HG03159 (cell line): ENCODE measurements at regions not wholly inside any gene's neighbourhood (a gene's known extent, or its start where the extent isn't known, plus 50 kb on each side); places are given as distances from the start of the nearest gene placed in this dataset.
"Not testable (repeated sequence)": the region's sequence is repeated elsewhere in the genome, so short reads cannot be mapped to it uniquely, and the experiment has no call there.

ENCODE experiments used
- ATAC-seq: cut with Tn5 transposase; IDR thresholded peaks from one replicate; pipeline ENCODE4 v1.9.1; 2021; ENCODE audit warnings: mild to moderate bottlenecking, moderate library complexity; ENCODE audit not compliant: unreplicated experiment

GRCh38 chr15:44848859-44849258 lies 107.6 kb upstream of the TERB2 start:
- not testable (repeated sequence) for ATAC-seq

- not testable (repeated sequence) for ATAC-seq
These were observed 106.6 kb upstream of the TERB2 start for GRCh38 chr15:44849701-44850403.

DNA sequence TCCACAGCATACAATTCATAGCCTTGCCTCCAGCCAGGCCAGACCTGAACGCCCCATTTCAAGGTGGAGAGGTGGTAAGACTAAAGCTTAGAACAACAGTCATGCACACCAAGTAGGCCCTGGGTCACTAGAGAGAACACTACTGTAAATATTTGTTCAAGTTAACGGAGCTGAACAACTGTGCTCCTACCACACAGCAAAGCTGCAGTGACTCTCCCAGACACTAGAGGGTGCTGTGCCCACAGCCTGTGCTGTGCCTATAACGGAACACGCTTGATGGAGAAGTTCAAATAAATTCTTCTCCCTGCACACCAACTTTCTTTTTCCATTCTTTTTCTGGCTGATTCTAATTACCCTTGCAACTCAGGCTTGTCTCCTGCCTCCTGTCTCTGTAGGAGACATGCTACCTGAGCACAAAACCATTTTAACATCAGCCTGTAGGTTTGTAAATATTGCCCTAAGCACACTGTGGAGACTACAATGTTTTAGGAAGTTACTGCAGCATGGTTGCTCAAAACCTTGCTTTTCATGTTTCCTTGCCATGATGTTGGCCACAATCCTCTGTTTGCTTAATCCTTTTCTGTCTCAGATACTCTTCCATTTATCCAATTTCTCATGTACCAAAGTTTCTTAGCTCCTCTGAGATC lies 103.1 kb upstream of the TERB2 start:
- not testable (repeated sequence) for ATAC-seq

- ATAC-seq: not testable (repeated sequence)
These were observed 101.8 kb upstream of the TERB2 start for GRCh38 chr15:44854696-44855095.

DNA sequence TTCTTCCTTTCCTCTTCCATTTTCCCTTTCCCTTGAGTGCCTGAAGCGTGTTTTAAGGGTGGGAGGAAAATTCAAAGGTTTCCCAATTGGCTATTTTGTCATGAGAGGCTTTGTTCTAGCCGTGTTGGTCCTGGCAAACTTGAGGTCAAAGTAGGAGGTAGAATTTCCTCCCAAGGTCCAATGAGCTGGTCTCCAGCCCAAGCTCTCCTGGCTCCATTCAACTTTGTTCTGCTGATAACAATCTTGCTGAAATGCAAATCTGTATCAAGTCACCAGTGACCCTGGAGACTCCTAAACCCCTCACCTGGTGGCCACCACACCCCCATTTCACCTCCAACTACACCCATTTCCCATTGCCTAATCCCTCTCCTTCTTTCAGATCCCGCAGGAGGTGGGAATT lies 100.2 kb upstream of the TERB2 start:
- not testable (repeated sequence) for ATAC-seq

DNA sequence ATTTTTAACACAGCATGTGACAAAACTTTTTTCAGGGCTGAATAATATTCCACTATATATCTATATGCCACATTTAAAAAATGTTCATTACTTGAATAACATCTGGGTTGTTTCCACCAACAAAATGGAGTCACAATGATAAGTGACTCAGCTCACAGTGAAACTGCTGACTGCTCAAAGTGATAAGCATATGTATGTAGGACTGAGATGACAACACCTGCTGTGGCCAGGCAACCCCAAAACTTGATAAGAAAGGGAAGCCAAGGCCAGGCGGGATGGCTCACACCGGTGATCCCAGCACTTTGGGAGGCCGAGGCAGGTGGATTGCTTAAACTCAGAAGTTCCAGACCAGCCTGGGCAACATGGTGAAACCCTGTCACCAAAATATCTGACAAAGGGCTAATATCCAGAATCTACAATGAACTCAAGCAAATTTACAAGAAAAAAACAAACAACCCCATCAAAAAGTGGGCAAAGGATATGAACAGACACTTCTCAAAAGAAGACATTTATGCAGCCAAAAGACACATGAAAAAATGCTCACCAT lies 99.2 kb upstream of the TERB2 start:
- ATAC-seq: not testable (repeated sequence)

- not testable (repeated sequence) for ATAC-seq
These were observed 97.4 kb upstream of the TERB2 start for GRCh38 chr15:44859088-44859487.

DNA sequence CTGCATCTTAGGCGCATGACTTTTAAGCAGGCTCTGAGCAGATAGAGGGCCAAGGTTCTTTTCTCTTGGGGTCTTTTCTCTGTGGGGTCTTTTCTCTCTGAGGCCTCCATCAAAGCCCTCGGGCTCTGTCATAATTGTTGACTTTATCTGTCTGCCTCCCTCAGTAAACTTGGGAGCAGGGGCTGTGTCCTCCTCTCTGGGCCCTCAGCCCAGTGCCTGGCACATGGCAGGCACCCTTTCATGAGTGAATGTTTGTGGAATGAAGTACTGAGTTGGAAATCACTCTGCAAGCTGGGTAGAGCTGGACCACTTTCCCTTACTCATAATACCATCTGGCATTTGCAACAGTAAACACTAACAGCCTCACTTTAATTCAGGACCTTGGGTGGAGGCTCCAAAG lies 96.3 kb upstream of the TERB2 start:
- not testable (repeated sequence) for ATAC-seq

- no peak for ATAC-seq
These were observed 95.0 kb upstream of the TERB2 start for GRCh38 chr15:44861439-44861910.

- ATAC-seq: no peak
These were observed 94.6 kb upstream of the TERB2 start for GRCh38 chr15:44861917-44862316.

- ATAC-seq: not testable (repeated sequence)
These were observed 93.6 kb upstream of the TERB2 start for GRCh38 chr15:44862866-44863265.

- ATAC-seq: not testable (repeated sequence)
These were observed 88.4 kb upstream of the TERB2 start for GRCh38 chr15:44868100-44868499.

DNA sequence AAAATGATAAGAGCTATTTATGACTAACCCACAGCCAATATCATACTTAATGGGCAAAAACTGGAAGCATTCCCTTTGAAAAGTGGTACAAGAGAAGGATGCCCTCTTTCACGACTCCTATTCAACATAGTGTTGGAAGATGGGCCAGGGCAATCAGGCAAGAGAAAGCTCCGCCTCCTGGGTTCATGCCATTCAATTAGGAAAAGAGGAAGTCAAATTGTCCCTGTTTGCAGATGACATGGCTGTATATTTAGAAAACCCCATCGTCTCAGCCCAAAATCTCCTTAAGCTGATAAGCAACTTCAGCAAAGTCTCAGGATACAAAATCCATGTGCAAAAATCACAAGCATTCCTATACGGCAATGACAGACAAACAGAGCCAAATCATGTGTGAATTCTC lies 86.4 kb upstream of the TERB2 start:
- not testable (repeated sequence) for ATAC-seq

GRCh38 chr15:44873103-44873502 lies 83.4 kb upstream of the TERB2 start:
- ATAC-seq: no peak

DNA sequence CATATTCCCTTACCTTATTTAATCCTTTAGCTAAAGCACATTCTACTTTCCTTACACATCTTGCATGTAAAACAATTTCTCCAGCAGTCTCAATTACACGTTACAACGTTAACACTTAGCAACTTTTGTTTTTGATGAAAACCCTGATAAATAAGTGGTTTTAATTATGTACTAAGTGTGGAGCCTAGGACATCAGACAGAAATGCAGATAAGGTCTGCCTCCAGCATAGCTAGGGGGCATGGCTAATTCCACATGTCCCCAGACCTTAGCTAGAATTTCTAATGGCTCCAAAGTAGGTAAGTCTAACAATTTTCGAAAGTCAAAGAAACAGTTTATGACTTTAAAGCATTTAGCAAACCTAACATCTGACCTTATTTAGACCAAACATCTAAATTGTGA lies 77.4 kb upstream of the TERB2 start:
- ATAC-seq: no peak

DNA sequence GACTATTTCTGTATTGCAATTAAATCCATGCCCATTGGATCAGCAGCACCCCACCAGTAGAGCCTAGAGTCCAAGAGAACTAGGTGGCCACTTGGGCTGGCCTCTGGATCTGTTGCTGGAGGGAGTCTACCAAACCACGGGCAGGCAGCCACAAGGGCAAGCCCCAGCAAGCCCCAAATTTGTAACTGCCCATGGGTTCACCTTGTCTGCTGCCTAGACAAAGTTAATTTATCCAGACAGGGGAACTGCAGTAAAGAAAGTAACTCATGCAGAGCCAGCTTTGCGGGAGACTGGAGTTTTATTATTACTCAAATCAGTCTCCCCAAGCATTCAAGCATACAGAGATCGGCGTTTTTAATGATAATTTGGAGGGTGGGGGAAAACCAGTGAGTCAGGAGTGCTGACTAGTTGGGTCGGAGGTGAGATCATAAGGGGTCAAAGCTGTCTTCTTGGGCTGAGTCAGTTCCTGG lies 74.0 kb upstream of the TERB2 start:
- peak; percentile 75 for ATAC-seq

DNA sequence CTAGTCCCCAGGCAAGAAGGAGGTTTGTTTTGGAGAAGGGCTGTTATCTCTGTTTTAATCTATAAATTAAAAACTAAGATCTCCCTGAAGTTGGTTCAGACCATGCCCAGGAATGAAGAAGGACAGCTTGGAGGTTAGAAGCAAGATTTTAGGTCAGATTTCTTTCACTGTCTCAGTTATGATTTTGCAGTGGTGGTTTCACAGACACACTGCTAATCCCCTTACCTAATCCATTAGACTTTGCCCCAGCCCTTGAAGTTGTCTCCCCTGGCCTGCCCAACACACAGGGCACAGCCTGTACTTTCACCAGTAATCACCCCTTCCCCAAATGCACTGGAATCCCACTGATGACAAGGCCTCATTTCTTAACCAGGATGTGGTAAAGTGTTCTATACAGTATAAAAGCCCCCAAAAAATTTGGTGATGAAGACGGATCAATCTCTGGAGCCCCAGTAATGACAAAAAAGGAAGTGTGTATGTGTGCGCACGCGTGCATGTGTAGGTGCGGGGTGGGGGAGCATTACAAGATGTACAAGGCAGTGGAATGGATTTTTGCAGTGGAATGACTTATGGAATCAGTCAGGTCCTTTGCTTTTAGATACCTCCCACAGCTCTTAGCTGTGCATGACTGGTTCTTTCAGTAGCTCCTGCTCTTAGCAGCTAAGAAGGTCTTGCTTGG lies 73.1 kb upstream of the TERB2 start:
- no peak for ATAC-seq

DNA sequence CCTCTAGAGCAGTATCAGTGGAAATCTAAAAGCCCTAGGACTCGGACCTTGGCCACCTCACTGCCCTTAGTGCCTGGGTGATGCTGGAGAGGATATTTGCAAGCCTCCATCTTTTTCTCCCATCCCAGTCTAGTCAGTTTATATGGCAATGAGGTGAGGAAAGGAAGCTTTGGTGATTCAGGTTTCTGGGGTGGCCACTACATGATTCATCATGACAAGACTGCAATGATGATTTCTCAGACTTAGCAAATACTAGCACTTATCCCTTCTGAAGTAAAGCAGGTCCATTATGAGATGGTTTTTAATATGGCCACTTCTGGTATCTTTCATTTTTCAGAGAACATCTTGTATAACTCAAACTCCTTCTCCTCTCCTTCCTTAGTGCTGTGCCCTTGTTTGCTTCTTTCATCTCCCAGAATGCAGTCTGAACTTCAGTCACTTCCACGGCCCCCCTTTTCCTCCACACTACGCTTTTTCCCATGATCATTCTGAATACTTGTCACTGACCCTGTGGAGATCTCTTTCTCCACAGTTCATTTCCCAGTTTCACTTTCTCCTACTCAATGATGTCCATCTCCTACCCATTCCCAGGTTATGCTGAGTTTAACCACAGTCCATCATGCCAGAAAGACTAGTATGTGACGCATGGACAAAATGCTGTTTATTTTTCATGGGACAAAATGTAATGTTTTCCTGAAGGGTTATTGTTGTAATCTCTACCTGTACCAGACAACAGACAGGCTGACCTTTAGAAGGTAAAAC lies 57.4 kb upstream of the TERB2 start:
- ATAC-seq: not testable (repeated sequence)

GRCh38 chr15:44899775-44900174 lies 56.7 kb upstream of the TERB2 start:
- not testable (repeated sequence) for ATAC-seq

- ATAC-seq: not testable (repeated sequence)
These were observed 55.7 kb upstream of the TERB2 start for GRCh38 chr15:44900796-44901195.

GRCh38 chr15:44903281-44903680 lies 53.2 kb upstream of the TERB2 start:
- not testable (repeated sequence) for ATAC-seq
